Midbrain (tissue), 1 donor: ENCODE measurements at regions not wholly inside any gene's neighbourhood (a gene's known extent, or its start where the extent isn't known, plus 50 kb on each side); places are given as distances from the start of the nearest gene placed in this dataset.

Experiments used
- DNase-seq: peaks from one replicate; lab custom pipeline; 2025; lab: John Stamatoyannopoulos, UW

GRCh38 chr15:66906668-66907614 is 158.5 kb upstream of the SMAD3 start:
- DNase-seq: no peak

DNA sequence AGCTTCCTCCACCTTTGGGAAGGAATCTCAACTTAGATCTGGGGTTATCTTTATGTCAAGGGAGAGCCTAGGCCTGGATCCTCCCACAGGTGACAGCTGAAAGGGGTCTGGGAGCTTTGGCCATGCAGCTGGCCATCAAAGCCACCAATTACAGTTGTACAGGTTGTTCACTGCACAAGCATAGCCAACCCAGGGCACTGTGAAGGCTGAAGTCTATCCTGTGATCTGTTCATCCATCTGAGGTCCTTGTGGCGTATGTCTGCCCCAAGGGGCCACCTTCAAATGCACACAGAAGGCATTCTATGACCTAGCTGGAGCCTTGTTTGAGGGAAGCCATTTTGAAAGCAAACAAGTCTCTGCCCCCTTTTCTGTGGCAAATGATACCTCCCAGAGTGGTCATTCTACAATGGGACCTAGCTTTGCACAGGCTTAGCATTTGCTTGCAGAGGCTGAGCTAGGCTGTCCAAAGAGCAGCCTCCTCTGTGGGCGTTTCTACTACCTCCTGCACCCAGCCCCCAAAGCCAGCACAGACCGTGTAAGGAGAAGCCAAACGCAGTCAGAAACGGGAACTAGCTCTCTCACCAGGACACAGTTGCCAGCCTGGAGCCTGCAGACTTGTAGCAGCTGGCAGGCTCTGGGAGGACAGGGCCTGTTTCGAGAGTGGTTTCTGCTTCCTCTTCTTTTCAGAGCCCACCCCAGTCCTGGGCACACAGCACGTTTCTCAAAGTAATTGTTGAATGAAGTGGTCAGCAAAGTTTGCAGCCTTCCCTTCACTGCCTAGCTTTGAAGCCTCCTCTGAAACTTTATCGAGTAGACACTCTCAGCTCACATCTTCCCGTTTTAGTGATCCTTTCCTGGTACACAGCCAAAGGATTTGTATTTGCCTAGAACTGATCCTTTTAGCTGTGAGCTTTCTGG is 157.3 kb upstream of the SMAD3 start:
- DNase-seq: peak; percentile 46

DNA sequence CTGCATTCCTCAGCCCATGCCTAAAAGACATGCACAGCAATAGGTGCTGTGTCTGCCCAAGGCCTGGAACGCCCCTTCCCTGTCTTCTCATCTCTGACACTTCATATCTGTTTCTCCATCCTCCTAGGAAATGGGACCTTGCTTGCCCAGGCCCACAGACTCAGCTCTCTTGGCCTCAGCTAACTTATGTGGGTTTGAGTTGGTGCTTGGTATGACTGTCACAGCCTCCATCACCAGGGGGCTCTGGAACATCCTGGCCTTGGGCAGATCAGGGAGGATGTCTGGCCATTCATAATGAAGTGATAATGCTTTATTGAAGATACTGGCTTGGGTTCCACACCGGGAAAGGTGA is 156.7 kb upstream of the SMAD3 start:
- no peak for DNase-seq

- DNase-seq: no peak
These were observed 156.0 kb upstream of the SMAD3 start for GRCh38 chr15:66909381-66909890.

DNA sequence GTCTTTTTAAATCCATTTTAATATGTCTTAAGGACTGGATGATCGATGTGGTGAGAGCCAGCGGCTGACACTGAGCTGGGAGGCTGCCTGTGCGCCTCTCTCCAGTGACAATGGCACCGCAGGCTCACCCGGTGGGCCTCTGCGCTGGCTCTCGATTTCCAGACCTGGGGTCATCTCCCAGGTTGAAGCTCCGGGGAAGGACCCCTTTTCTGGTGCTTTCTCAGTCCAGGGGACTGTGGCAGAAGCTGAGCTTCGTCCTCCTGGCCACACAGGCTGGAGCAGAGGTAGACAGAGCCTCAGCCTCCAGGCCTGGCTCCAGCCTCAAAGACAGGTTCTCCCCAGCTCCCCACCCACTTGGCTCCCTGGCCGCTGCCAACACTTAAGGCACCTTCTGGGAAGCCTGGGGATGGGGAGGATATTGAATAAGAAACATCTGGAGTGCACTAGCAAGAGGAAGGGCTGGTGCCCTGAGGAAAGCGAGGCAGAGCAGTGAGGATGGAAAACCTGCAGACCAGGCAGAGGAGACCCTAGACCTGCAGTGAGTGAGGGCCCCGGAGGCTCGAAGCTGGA is 154.2 kb upstream of the SMAD3 start:
- no peak for DNase-seq

- no peak for DNase-seq
These were observed 153.4 kb upstream of the SMAD3 start for GRCh38 chr15:66912001-66912400.

DNA sequence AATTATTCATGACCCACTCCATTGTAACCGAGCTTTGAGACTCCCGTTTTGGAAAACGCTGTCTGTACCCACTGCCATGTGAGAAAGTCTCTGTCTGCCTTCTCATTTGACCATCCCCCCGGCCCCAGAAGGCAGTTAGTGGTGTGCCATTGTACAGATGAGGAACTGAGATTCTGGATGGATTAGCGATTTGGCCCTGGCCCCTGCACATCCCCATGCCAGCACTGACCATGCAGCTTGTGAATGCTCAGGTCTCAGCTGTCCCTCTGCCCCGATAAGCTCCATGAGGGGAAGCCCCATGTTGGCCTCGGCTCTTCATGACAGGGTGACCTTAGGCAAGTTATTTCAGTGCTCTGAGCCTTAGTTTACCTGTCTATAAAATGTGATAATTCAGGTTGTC is 153.0 kb upstream of the SMAD3 start:
- no peak for DNase-seq

GRCh38 chr15:66917904-66918448 is 147.4 kb upstream of the SMAD3 start:
- no peak for DNase-seq

DNA sequence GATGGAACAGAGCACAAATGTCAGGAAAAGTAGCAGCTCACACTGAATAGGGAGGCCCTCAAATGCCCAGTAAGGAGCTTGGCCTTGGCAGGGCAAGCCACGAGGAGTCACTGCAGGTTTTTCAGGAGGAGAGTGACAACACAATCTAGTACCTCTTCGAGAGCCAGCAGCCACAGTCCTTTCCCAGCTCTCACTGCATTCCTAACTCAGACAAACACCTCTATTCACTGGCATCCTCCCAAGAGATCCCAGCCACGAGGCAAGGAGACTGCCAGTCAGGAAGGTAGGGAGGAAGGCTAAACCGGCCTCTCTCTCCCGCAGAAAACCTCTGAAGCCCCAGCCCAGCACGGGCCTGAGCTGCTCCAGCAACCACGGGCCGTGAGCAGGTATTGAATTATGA is 146.0 kb upstream of the SMAD3 start:
- DNase-seq: no peak

GRCh38 chr15:66921319-66921915 is 144.0 kb upstream of the SMAD3 start:
- DNase-seq: peak; percentile 24

GRCh38 chr15:66922608-66923007 is 142.8 kb upstream of the SMAD3 start:
- DNase-seq: no peak

- no peak for DNase-seq
These were observed 141.9 kb upstream of the SMAD3 start for GRCh38 chr15:66923438-66923881.

- DNase-seq: no peak
These were observed 140.5 kb upstream of the SMAD3 start for GRCh38 chr15:66924889-66925288.

DNA sequence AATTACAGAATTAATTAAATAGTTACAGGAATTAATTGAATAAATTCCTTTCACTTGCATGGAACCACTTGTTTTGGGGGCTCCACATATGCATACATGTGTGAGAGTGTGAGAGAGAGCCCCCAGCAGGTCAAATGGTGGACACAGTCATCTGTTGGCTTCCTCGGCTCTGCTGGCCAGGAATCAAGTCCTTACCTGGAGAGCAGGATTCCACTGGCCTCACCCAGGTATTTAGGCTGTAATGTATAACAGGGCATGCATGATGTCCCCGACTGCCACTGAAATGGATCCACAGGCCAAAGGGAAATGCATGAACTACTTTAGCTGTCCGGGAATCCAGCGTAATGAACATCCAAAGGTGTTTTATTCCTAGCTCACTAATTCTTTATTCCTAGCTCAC is 139.7 kb upstream of the SMAD3 start:
- DNase-seq: no peak

GRCh38 chr15:66927201-66928077 is 138.0 kb upstream of the SMAD3 start:
- no peak for DNase-seq

DNA sequence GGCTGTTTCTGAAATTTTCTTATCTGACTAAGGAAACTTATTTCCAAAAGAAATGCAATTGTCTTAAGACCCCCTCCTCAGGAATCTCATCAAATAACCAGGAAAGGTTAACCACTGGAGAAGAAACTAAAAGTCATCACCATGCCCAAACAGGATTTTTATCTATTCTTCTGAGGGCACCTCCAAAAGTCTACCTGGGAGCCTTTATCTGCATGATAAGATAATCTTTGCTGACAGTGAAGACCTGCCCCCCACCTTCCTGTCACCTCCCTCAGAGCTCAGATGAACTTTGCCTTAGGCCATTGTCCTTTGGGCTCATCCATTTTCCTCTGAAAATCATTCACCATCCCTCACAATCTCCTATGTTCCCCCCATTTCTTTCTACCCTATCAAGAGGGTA is 137.3 kb upstream of the SMAD3 start:
- DNase-seq: no peak

DNA sequence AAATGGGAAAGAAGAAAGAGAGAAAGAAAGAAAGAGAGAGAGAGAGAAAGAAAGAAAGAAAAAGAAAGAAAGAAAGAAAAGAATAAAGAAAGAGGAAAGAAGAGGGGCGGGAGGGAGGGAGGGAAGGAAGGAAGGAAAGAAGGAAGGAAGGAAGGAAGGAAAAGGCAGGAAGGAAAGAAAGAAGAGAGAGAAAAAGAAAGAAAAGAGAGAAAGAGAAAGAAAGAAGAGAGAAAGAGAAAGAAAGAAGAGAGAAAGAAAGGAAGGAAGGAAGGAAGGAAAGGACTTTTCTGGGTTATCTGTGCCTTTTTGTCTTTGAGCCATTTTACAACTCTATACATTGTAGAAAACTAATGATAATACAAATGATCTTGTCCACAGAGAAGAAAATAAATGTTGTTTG is 136.6 kb upstream of the SMAD3 start:
- no peak for DNase-seq

- no peak for DNase-seq
These were observed 135.5 kb upstream of the SMAD3 start for GRCh38 chr15:66929843-66930402.

- DNase-seq: no peak
These were observed 133.4 kb upstream of the SMAD3 start for GRCh38 chr15:66931768-66932633.
